Activated CD8-positive, alpha-beta memory T cell treated with anti-CD3 and anti-CD28 coated beads, Interleukin-2, amount 10 ng/mL, durations not matched to agents 7 days and 5 days (primary cell): ENCODE measurements at regions not wholly inside any gene's neighbourhood (a gene's known extent, or its start where the extent isn't known, plus 50 kb on each side); places are given as distances from the start of the nearest gene placed in this dataset.

Experiments used
- ATAC-seq: fragments of 150-1000 bp; cut with Tn5 transposase; one replicate; pipeline ENCODE4 v1.10.0; 2021; ENCODE audit warnings: moderate library complexity
- CTCF ChIA-PET: fragments of 350-600 bp; sonication (Branson Sonifier 250); formaldehyde crosslinking; loops from one replicate; lab custom pipeline; 2021; ENCODE audit warnings: antibody characterized with exemption; lab: Charles Lee
- DNase-seq: peaks from one replicate; pipeline ENCODE4 v3.0.0-alpha.2; 2020
- H3K27ac Mint-ChIP-seq: one replicate; pipeline ENCODE4 v1.8.0; 2021; ENCODE audit warnings: mild to moderate bottlenecking, mixed read lengths
- H3K27me3 Mint-ChIP-seq: one replicate; pipeline ENCODE4 v1.8.0; 2021; ENCODE audit warnings: mixed read lengths
- H3K36me3 Mint-ChIP-seq: one replicate; pipeline ENCODE4 v1.8.0; 2021; ENCODE audit warnings: mild to moderate bottlenecking, mixed read lengths
- H3K4me1 Mint-ChIP-seq: one replicate; pipeline ENCODE4 v1.8.0; 2021; ENCODE audit warnings: mixed read lengths
- H3K4me3 Mint-ChIP-seq: one replicate; pipeline ENCODE4 v1.8.0; 2021; ENCODE audit warnings: mild to moderate bottlenecking, moderate library complexity, mixed read lengths
- H3K9me3 Mint-ChIP-seq: one replicate; pipeline ENCODE4 v1.8.0; 2022; ENCODE audit warnings: low read depth, mixed read lengths

DNA sequence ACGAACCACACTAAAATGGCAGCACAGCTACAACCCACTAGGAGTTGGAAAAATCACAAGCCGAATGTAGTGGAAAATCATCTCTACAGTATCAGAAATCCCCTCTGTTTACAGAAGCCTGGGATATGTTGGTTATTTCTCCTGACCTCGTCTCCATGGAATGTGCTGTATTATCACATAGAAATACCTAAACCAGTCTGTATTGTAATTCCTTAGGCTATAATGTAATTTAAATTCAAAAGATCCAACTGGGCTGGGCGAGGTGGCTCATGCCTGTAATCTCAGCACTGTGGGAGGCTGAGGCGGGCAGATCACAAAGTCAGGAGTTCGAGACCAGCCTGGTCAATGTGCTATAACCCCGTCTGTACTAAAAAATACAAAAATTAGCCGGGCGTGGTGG, 244.8 kb upstream of the MPDZ start:
- ATAC-seq (no peak), DNase-seq (no peak)
- no peaks in the 10 kb centered on the region for H3K36me3 Mint-ChIP-seq
- no peak overlapping the region for H3K4me3 Mint-ChIP-seq
- H3K27me3 Mint-ChIP-seq, result no peaks in the 10 kb centered on the region
- H3K9me3 Mint-ChIP-seq, result peaks cover 4% of the 10 kb centered on the region
- no peaks in the 10 kb centered on the region for H3K4me1 Mint-ChIP-seq
- CTCF ChIA-PET, result no interaction called here
- H3K27ac Mint-ChIP-seq, result no peak overlapping the region

DNA sequence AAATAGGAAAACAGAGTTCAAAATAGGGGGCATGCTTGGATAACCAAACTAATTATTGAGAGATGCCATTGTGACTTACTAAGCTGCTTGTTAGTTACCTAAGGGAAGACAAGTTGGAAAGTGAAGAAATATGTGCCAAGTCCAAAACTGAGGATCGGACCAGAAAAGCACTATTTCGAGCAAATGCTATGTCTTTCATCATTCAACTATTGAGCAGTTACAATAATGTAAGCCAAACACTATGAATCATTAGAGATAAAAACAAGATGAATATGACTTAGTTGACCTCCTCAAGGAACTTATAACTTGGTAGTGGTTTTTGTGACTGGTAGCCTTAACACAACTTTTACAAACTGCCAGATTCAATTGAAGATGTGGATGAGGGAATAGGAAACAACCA, 240.6 kb upstream of the MPDZ start:
- Mint-ChIP-seq H3K4me3 (no peak overlapping the region), H3K27me3 (no peaks in the 10 kb centered on the region), H3K4me1 (no peaks in the 10 kb centered on the region), H3K27ac (no peak overlapping the region), H3K9me3 (peaks cover 3% of the 10 kb centered on the region), H3K36me3 (no peaks in the 10 kb centered on the region)
- no peak for ATAC-seq
- CTCF ChIA-PET, result no interaction called here
- no peak for DNase-seq

DNA sequence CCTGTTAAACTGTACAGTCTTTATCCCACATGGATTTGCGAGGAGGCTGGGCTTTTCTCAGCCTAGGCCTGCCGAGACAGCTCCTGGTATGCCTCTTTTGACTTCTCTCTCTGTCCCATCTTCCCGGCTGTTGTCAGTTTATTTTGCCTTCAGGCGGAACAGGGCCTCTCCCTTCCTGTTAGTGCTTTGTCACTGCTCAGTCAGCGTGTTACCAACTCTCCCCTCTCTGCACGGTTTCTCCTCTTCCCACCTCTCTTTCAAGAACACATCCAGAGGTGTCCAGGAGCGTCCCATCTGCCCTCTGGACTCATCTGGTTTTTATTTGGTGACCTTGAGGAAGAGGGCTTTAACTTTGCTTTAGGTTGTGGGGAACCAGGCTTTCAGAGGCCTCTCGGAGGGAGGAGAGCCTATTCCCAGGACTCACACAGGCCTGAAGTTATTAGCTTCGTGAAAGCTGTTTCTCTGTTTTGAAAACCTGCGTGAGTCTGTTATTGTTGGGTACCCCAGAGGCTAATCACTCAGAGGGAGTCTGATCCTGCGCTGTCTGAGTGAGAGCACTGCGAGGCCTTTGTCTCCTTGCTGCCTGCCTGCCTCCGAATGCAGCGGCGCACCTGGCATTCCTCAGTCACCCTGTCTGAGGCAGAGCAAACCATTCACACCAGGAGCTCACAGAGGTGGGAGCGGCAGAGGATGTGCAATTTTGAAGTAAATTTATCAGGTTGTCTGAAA, 234.4 kb upstream of the MPDZ start:
- no peak overlapping the region for H3K4me3 Mint-ChIP-seq
- H3K9me3 Mint-ChIP-seq, result peaks cover 3% of the 10 kb centered on the region
- H3K36me3 Mint-ChIP-seq, result no peaks in the 10 kb centered on the region
- no peaks in the 10 kb centered on the region for H3K27me3 Mint-ChIP-seq
- H3K4me1 Mint-ChIP-seq, result no peaks in the 10 kb centered on the region
- no peak overlapping the region for H3K27ac Mint-ChIP-seq
- ATAC-seq (no peak), DNase-seq (no peak)
- CTCF ChIA-PET, result no interaction called here

DNA sequence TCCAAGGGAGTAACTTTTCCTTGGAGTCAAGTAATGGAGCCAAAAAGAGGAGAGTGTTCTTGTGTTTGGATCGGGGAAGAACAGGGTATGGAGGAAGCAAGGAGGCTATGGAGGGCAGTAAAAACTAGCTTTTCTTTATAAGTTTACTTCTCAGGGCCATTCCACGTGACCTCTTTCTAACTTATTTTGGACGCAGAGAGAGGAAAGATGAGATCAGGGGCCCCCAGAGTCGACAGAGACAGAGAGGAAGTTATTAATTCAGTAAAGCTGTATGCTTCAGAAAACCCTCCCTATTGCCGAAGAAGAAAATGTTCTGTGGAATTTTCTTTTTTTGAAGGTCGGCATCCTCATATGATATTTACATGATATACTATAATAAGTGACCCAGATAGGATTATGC, 233.8 kb upstream of the MPDZ start:
- Mint-ChIP-seq H3K27ac (no peak overlapping the region), H3K9me3 (peaks cover 3% of the 10 kb centered on the region), H3K27me3 (no peaks in the 10 kb centered on the region), H3K36me3 (no peaks in the 10 kb centered on the region), H3K4me3 (no peak overlapping the region), H3K4me1 (no peaks in the 10 kb centered on the region)
- no peak for ATAC-seq
- no peak for DNase-seq
- CTCF ChIA-PET, result no interaction called here

DNA sequence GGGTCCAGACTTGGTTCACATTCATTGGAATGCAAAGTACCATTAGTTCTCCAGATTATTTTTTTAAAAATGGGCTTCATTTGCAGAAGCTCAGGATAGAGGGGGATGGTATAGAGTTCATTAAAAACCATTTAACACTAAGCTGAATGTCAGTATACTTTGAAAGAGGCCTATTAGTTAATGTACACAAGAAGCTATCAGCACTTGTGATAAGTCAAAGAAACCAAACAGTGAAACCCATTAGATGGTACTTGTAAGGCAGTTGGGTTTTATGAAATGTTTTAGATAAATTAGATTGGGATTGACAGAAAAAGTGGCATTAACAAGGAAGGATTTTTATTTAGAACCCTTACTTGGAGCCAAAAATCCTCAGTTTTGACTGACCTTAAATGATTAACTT, 229.2 kb upstream of the MPDZ start:
- peaks cover 13% of the 10 kb centered on the region for H3K9me3 Mint-ChIP-seq
- CTCF ChIA-PET, result no interaction called here
- no peak overlapping the region for H3K4me3 Mint-ChIP-seq
- H3K27ac Mint-ChIP-seq, result no peak overlapping the region
- H3K27me3 Mint-ChIP-seq, result no peaks in the 10 kb centered on the region
- no peaks in the 10 kb centered on the region for H3K36me3 Mint-ChIP-seq
- H3K4me1 Mint-ChIP-seq, result no peaks in the 10 kb centered on the region
- ATAC-seq (no peak), DNase-seq (no peak)

DNA sequence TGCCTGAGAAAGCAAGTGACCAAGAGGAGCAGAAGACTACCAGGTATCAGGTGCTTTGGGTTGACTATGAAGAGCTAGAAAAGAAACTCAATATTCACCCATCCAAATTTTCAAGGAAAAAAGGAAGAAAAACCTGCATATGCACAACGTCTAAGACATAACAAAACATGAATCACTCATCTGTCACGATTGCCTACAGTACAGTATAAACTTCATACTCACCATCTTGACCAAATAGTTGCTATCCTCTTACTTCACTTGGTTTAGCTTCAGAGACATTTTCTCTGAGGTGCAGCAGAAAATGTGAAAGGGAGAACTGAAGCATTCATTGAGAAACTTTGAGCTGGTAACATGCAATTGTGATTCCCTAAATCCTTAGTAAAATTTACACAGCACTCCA, 228.6 kb upstream of the MPDZ start:
- H3K27ac Mint-ChIP-seq, result no peak overlapping the region
- DNase-seq (no peak), ATAC-seq (no peak)
- H3K4me3 Mint-ChIP-seq, result no peak overlapping the region
- CTCF ChIA-PET, result no interaction called here
- H3K4me1 Mint-ChIP-seq, result no peaks in the 10 kb centered on the region
- no peaks in the 10 kb centered on the region for H3K27me3 Mint-ChIP-seq
- peaks cover 13% of the 10 kb centered on the region for H3K9me3 Mint-ChIP-seq
- H3K36me3 Mint-ChIP-seq, result no peaks in the 10 kb centered on the region

DNA sequence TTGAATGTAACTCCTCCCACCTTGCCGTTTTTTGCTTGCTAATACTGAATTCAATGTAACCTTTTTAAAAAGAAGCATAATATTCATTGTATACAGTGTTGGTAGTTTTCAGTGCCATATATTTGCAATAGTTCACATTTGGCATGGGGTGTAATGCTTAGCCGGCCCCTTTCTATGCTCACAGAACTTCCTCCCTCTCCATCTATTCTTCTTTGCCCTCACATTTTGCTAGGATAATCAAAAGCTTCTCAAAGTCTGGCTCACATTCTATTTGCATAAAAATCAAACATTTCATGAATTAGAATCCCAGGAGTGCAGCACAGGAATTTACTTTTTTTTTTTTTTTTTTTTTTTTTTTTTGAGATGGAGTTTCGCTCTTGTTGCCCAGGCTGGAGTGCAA, 226.3 kb upstream of the MPDZ start:
- Mint-ChIP-seq H3K36me3 (no peaks in the 10 kb centered on the region), H3K9me3 (peaks cover 13% of the 10 kb centered on the region), H3K4me3 (no peak overlapping the region), H3K4me1 (no peaks in the 10 kb centered on the region), H3K27me3 (no peaks in the 10 kb centered on the region), H3K27ac (no peak overlapping the region)
- no peak for ATAC-seq
- CTCF ChIA-PET, result interaction anchor here (0.7 kb wide), 1 partner anchor 1176 kb away, joined by 3 read pairs; no protein-coding TSS in a partner anchor
- no peak for DNase-seq

DNA sequence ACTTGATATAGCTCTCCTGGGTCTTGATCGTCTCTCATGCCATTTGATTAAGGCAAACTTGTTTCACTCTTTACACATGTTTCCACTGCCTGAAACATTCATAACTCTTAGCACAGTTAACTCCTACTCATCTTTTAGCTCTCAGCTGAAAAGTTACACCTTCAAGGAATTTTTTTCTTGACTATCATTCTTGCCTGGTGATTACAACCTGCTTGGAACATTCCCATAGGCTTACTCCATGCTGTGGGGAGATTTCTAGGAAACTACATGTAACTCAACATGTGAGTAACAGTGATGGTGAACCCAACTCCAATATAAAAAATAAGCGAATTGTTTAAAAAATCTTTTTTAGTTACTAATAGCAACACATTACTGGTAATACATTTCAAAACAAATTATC, 224.1 kb upstream of the MPDZ start:
- Mint-ChIP-seq H3K4me3 (no peak overlapping the region), H3K27me3 (no peaks in the 10 kb centered on the region)
- no peak for ATAC-seq

DNA sequence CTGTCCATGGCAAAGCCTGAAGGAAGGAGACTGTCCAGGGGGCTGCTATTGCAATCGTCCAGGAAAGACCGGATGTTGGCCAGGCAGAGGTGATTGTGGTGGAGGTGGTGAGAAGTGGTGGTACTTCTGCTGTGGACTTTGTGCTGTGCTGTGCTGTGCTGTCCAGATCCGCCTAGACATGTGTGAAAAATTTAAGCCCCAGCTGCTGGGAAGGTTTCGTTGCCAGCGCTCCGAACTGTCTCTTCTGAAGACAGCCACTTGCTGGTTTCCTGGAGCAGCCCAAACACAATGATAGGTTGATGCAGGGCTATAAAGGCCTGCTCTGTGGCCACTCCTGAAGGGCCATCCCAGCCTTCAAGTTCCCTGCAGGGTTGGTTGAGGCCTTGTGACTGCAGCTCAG, 223.0 kb upstream of the MPDZ start:
- Mint-ChIP-seq H3K27me3 (no peaks in the 10 kb centered on the region), H3K9me3 (peaks cover 13% of the 10 kb centered on the region), H3K4me1 (no peaks in the 10 kb centered on the region), H3K4me3 (no peak overlapping the region), H3K36me3 (no peaks in the 10 kb centered on the region), H3K27ac (no peak overlapping the region)
- ATAC-seq, result no peak
- CTCF ChIA-PET, result no interaction called here
- no peak for DNase-seq

More for the DNA sequence above, 224.1 kb upstream of the MPDZ start:
- CTCF ChIA-PET, result no interaction called here
- Mint-ChIP-seq H3K9me3 (peaks cover 15% of the 10 kb centered on the region), H3K27ac (no peak overlapping the region), H3K36me3 (no peaks in the 10 kb centered on the region), H3K4me1 (no peaks in the 10 kb centered on the region)
- DNase-seq, result no peak

DNA sequence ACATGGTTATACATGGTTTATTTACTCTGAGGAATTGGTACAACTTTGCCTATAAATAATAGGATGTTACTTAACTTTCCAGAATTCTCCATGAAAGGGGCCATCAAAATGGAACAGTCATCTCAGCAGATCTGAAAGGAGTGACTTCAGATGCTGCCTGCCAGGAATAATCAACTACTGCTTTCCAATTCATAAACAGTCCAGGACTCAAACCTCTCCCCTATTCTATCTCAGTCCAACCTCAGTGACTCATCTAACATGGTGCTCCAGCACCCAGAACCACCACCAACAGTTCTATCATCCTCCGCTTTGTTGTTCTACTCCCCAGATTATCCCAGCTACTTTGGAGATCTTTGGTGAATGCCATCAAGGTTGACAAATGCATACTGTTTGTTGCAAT, 221.5 kb upstream of the MPDZ start:
- Mint-ChIP-seq H3K27ac (no peak overlapping the region), H3K4me1 (no peaks in the 10 kb centered on the region), H3K9me3 (peaks cover 11% of the 10 kb centered on the region), H3K4me3 (no peak overlapping the region), H3K36me3 (no peaks in the 10 kb centered on the region), H3K27me3 (no peaks in the 10 kb centered on the region)
- no peak for ATAC-seq
- no peak for DNase-seq
- CTCF ChIA-PET, result no interaction called here

DNA sequence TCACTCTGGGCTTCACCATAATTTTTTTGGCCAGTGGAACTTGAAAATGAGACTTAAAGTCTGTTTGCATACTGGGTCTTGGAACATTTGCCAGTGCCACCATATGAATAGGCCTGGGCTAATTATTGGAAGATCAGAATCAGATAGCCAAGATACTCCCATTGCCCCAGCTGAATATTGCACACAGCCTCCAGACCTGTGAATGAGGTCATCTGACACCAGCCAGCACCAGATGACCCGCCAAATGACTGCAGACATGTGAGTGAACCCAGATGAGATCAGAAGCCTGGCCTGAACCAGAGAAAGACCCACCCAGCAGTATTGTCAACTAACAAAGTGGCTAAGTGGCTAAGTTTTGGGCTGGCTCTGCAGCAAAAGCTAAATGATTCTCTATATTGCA, 220.5 kb upstream of the MPDZ start:
- Mint-ChIP-seq H3K27me3 (no peaks in the 10 kb centered on the region), H3K4me3 (no peak overlapping the region), H3K27ac (no peak overlapping the region), H3K4me1 (no peaks in the 10 kb centered on the region), H3K9me3 (peaks cover 10% of the 10 kb centered on the region), H3K36me3 (no peaks in the 10 kb centered on the region)
- CTCF ChIA-PET, result no interaction called here
- ATAC-seq (no peak), DNase-seq (no peak)

DNA sequence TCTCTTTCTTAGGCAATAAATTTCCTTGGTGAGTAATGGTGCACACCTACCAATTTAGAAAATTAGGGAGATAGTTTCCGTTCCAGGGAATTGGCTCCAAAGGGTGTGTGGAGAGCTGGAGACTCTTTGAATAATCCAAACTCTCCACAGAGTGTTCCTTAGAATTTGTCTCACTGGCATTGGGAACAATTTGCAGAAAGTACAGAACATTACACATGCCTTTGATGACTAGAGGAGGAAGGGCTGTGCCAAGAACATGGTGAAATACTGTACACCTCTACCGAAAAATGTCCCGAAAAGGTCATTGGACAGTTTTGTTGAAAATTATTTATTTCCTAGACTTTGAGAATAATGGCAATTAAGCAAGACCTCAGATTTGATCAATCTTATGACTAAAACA, 214.2 kb upstream of the MPDZ start:
- peaks cover 3% of the 10 kb centered on the region for H3K9me3 Mint-ChIP-seq
- no peak overlapping the region for H3K4me3 Mint-ChIP-seq
- CTCF ChIA-PET, result no interaction called here
- DNase-seq (no peak), ATAC-seq (no peak)
- no peaks in the 10 kb centered on the region for H3K27me3 Mint-ChIP-seq
- H3K36me3 Mint-ChIP-seq, result no peaks in the 10 kb centered on the region
- H3K27ac Mint-ChIP-seq, result no peak overlapping the region
- H3K4me1 Mint-ChIP-seq, result no peaks in the 10 kb centered on the region

DNA sequence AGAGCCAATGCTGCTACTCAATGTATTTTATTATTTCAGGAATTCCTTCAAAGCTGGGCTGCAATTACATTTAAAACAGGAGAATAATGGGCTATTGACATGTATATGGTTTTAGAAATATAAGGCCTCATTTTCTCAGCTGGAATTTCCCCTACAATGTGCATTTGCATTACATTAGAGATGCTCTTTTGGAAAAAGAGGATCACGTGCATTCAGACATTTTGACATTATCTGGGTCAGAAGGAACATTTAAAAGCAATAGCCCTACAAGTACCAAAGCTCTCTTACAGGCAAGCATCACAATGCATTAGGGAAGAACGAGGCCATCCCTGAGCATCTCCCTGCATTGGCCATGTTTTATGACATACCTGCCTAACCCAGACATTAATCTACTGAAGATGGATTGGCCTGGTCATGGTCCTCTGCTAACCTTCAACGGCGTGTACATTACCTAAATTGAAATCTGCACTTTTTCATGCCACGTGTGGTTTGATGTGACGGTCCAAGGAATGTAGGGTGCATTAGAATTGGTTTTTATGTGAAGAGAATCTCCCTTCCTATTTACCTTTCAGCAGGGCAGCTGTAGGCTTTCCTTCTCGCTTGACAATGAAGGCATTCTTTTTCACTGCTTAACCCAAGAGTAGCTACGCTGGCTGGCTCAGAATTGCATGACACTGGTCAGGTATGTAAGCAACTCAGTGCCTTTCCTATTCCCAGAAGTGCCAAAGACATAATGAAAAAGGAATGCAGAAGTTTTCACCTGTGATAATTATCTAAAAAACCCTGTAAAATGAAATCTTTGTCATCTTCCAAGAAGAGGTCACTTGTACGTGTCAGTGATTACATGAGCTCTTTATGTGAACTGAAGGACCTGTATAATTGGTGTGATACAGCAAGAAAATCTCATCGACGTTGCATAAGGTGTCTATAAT, 212.3 kb upstream of the MPDZ start:
- peaks cover 3% of the 10 kb centered on the region for H3K9me3 Mint-ChIP-seq
- no peak for ATAC-seq
- no peak overlapping the region for H3K27ac Mint-ChIP-seq
- H3K4me1 Mint-ChIP-seq, result no peaks in the 10 kb centered on the region
- no peak for DNase-seq
- no peaks in the 10 kb centered on the region for H3K27me3 Mint-ChIP-seq
- CTCF ChIA-PET, result no interaction called here
- H3K36me3 Mint-ChIP-seq, result no peaks in the 10 kb centered on the region
- no peak overlapping the region for H3K4me3 Mint-ChIP-seq

DNA sequence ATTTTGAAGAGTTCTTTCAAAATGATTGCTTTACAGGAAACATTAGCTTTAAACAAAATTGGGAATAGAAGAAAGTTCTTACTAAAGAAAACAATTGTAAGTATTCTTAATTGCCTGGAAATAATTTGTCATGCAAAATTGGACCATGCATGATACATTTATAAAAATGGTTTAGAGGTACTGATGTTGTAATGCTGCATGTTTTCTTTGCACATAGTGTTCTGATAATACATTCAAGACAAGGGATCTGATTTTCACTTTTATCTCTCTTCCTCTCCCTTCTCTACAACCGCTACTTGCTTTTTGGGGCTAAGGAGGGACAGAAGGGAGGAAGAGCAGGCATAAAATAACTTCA, 211.6 kb upstream of the MPDZ start:
- CTCF ChIA-PET, result no interaction called here
- Mint-ChIP-seq H3K9me3 (peaks cover 3% of the 10 kb centered on the region), H3K4me3 (no peak overlapping the region), H3K27ac (no peak overlapping the region), H3K36me3 (no peaks in the 10 kb centered on the region), H3K4me1 (no peaks in the 10 kb centered on the region), H3K27me3 (no peaks in the 10 kb centered on the region)
- ATAC-seq, result no peak
- no peak for DNase-seq
